Stimulated activated CD4-positive, alpha-beta T cell treated with anti-CD3 and anti-CD28 coated beads, Interleukin-4, amount 100 ng/mL, for 48 hours (primary cell): ENCODE measurements at regions not wholly inside any gene's neighbourhood (a gene's known extent, or its start where the extent isn't known, plus 50 kb on each side); places are given as distances from the start of the nearest gene placed in this dataset.
"Not testable (repeated sequence)": the region's sequence is repeated elsewhere in the genome, so short reads cannot be mapped to it uniquely, and the experiment has no call there.

ENCODE experiments used
- DNase-seq, 2 donors: peaks; one replicate each; pipeline ENCODE4 v3.0.0-alpha.2; 2020; ENCODE audit warnings: low read depth in 2 of 2

- no peak for DNase-seq
These were observed 84.7 kb downstream of the RBBP6 start for GRCh38 chr16:24624102-24624501.

- DNase-seq = no peak
These were observed 86.9 kb downstream of the RBBP6 start for GRCh38 chr16:24626256-24626655.

- DNase-seq = no peak
These were observed 94.5 kb upstream of the TNRC6A start for GRCh38 chr16:24634919-24635318.

GRCh38 chr16:24635900-24636610 is 93.4 kb upstream of the TNRC6A start:
- DNase-seq = no peak

GRCh38 chr16:24639769-24640168 is 89.7 kb upstream of the TNRC6A start:
- DNase-seq = no peak

GRCh38 chr16:24643489-24643888 is 86.0 kb upstream of the TNRC6A start:
- no peak for DNase-seq

- no peak for DNase-seq
These were observed 83.5 kb upstream of the TNRC6A start for GRCh38 chr16:24645739-24646645.

GRCh38 chr16:24646646-24646995 is 82.8 kb upstream of the TNRC6A start:
- DNase-seq = no peak

- DNase-seq = no peak
These were observed 77.2 kb upstream of the TNRC6A start for GRCh38 chr16:24652209-24652712.

- DNase-seq = no peak
These were observed 76.6 kb upstream of the TNRC6A start for GRCh38 chr16:24652803-24653202.

- no peak for DNase-seq
These were observed 75.7 kb upstream of the TNRC6A start for GRCh38 chr16:24653725-24654124.

- not testable (repeated sequence) for DNase-seq
These were observed 63.5 kb upstream of the TNRC6A start for GRCh38 chr16:24665942-24666341.

- no peak for DNase-seq
These were observed 62.1 kb upstream of the TNRC6A start for GRCh38 chr16:24667244-24667764.

- DNase-seq = peak; percentile 35 to 51
These were observed 60.9 kb upstream of the TNRC6A start for GRCh38 chr16:24668481-24669061.

GRCh38 chr16:24670623-24671454 is 58.6 kb upstream of the TNRC6A start:
- no peak for DNase-seq

- no peak for DNase-seq
These were observed 57.9 kb upstream of the TNRC6A start for GRCh38 chr16:24671455-24671954.

GRCh38 chr16:24673155-24673554 is 56.3 kb upstream of the TNRC6A start:
- no peak for DNase-seq

- no peak for DNase-seq
These were observed 54.6 kb upstream of the TNRC6A start for GRCh38 chr16:24674877-24675276.

GRCh38 chr16:24677388-24677787 is 52.1 kb upstream of the TNRC6A start:
- DNase-seq = no peak
